ES-I3 (cell line): ENCODE measurements at regions not wholly inside any gene's neighbourhood (a gene's known extent, or its start where the extent isn't known, plus 50 kb on each side); places are given as distances from the start of the nearest gene placed in this dataset.
"Not testable (repeated sequence)": the region's sequence is repeated elsewhere in the genome, so short reads cannot be mapped to it uniquely, and the experiment has no call there.

Experiments used
- H3K36me3 ChIP-seq: 2 replicates; pipeline ENCODE4 v1.6.1; 2013; ENCODE audit warnings: mild to moderate bottlenecking, low read length, control low read depth, moderate library complexity; ENCODE audit not compliant: insufficient read depth
- H3K4me1 ChIP-seq: 2 replicates; pipeline ENCODE4 v1.6.1; 2013; ENCODE audit warnings: mild to moderate bottlenecking, control low read depth, low read length; ENCODE audit not compliant: insufficient read depth
- H3K9ac ChIP-seq: 2 replicates; pipeline ENCODE4 v1.6.1; 2013; ENCODE audit warnings: low read depth, mild to moderate bottlenecking, low read length, moderate library complexity
- H3K9me3 ChIP-seq: 2 replicates; pipeline ENCODE4 v1.6.1; 2013; ENCODE audit warnings: mild to moderate bottlenecking, low read length, moderate library complexity; ENCODE audit not compliant: control insufficient read depth, insufficient read depth

GRCh38 chr6:9272671-9273070, 837.3 kb upstream of the SLC35B3 start:
- Histone ChIP-seq H3K9me3 (no peaks in the 10 kb centered on the region), H3K9ac (no peak overlapping the region), H3K4me1 (no peaks in the 10 kb centered on the region), H3K36me3 (no peaks in the 10 kb centered on the region)

- Histone ChIP-seq H3K9me3 (0 out of 2 replicates have a peak, but pooled peaks cover 5% of the 10 kb centered on the region), H3K4me1 (no peaks in the 10 kb centered on the region), H3K9ac (no peak overlapping the region), H3K36me3 (no peaks in the 10 kb centered on the region)
These were observed 831.4 kb upstream of the SLC35B3 start for GRCh38 chr6:9266741-9267140.

- Histone ChIP-seq H3K4me1 (no peaks in the 10 kb centered on the region), H3K9ac (no peak overlapping the region), H3K9me3 (no peaks in the 10 kb centered on the region), H3K36me3 (no peaks in the 10 kb centered on the region)
These were observed 821.9 kb upstream of the SLC35B3 start for GRCh38 chr6:9257215-9257614.

GRCh38 chr6:9254251-9254650, 818.9 kb upstream of the SLC35B3 start:
- no peaks in the 10 kb centered on the region for H3K9me3 ChIP-seq
- no peak overlapping the region for H3K9ac ChIP-seq
- H3K36me3 ChIP-seq: no peaks in the 10 kb centered on the region
- H3K4me1 ChIP-seq: no peaks in the 10 kb centered on the region

- Histone ChIP-seq H3K4me1 (no peaks in the 10 kb centered on the region), H3K9ac (no peak overlapping the region), H3K9me3 (no peaks in the 10 kb centered on the region), H3K36me3 (no peaks in the 10 kb centered on the region)
These were observed 817.5 kb upstream of the SLC35B3 start for GRCh38 chr6:9252799-9253198.

- Histone ChIP-seq H3K9ac (no peak overlapping the region), H3K36me3 (no peaks in the 10 kb centered on the region), H3K9me3 (no peaks in the 10 kb centered on the region), H3K4me1 (no peaks in the 10 kb centered on the region)
These were observed 815.5 kb upstream of the SLC35B3 start for GRCh38 chr6:9250852-9251251.

- H3K4me1 ChIP-seq: no peaks in the 10 kb centered on the region
- H3K9me3 ChIP-seq: no peaks in the 10 kb centered on the region
- no peaks in the 10 kb centered on the region for H3K36me3 ChIP-seq
- no peak overlapping the region for H3K9ac ChIP-seq
These were observed 812.8 kb upstream of the SLC35B3 start for GRCh38 chr6:9248133-9248532.

- no peaks in the 10 kb centered on the region for H3K9me3 ChIP-seq
- H3K4me1 ChIP-seq: no peaks in the 10 kb centered on the region
- H3K9ac ChIP-seq: no peak overlapping the region
- no peaks in the 10 kb centered on the region for H3K36me3 ChIP-seq
These were observed 805.5 kb upstream of the SLC35B3 start for GRCh38 chr6:9240861-9241260.

GRCh38 chr6:9236443-9236842, 801.1 kb upstream of the SLC35B3 start:
- Histone ChIP-seq H3K36me3 (no peaks in the 10 kb centered on the region), H3K4me1 (no peaks in the 10 kb centered on the region), H3K9me3 (no peaks in the 10 kb centered on the region), H3K9ac (no peak overlapping the region; the same call in 1 of the 2 replicates)

- Histone ChIP-seq H3K4me1 (no peaks in the 10 kb centered on the region), H3K9ac (no peak overlapping the region), H3K36me3 (no peaks in the 10 kb centered on the region), H3K9me3 (no peaks in the 10 kb centered on the region)
These were observed 798.3 kb upstream of the SLC35B3 start for GRCh38 chr6:9233686-9234085.

GRCh38 chr6:9233226-9233625, 797.9 kb upstream of the SLC35B3 start:
- H3K36me3 ChIP-seq: no peaks in the 10 kb centered on the region
- no peaks in the 10 kb centered on the region for H3K4me1 ChIP-seq
- no peak overlapping the region for H3K9ac ChIP-seq
- H3K9me3 ChIP-seq: no peaks in the 10 kb centered on the region

- Histone ChIP-seq H3K36me3 (no peaks in the 10 kb centered on the region), H3K4me1 (no peaks in the 10 kb centered on the region), H3K9me3 (no peaks in the 10 kb centered on the region; the same call in 1 of the 2 replicates), H3K9ac (no peak overlapping the region)
These were observed 790.1 kb upstream of the SLC35B3 start for GRCh38 chr6:9225441-9225871.

- Histone ChIP-seq H3K36me3 (no peaks in the 10 kb centered on the region), H3K9me3 (no peaks in the 10 kb centered on the region; the same call in 1 of the 2 replicates), H3K9ac (no peak overlapping the region), H3K4me1 (no peaks in the 10 kb centered on the region)
These were observed 789.2 kb upstream of the SLC35B3 start for GRCh38 chr6:9224539-9224938.

- not testable (repeated sequence) for H3K9ac ChIP-seq, H3K36me3 ChIP-seq, H3K4me1 ChIP-seq, H3K9me3 ChIP-seq
These were observed 778.4 kb upstream of the SLC35B3 start for GRCh38 chr6:9213717-9214116.

- H3K36me3 ChIP-seq: no peaks in the 10 kb centered on the region
- H3K9me3 ChIP-seq: no peaks in the 10 kb centered on the region
- no peak overlapping the region for H3K9ac ChIP-seq
- no peaks in the 10 kb centered on the region for H3K4me1 ChIP-seq
These were observed 773.6 kb upstream of the SLC35B3 start for GRCh38 chr6:9208966-9209365.

- no peaks in the 10 kb centered on the region for H3K36me3 ChIP-seq
- H3K4me1 ChIP-seq: no peaks in the 10 kb centered on the region
- no peak overlapping the region for H3K9ac ChIP-seq
- no peaks in the 10 kb centered on the region for H3K9me3 ChIP-seq
These were observed 770.3 kb upstream of the SLC35B3 start for GRCh38 chr6:9205645-9206044.
